Esophagus muscularis mucosa (tissue), 4 donors: ENCODE measurements at regions not wholly inside any gene's neighbourhood (a gene's known extent, or its start where the extent isn't known, plus 50 kb on each side); places are given as distances from the start of the nearest gene placed in this dataset.

Experiments used
- DNase-seq: peaks from one replicate; pipeline ENCODE4 v3.0.0-alpha.2; 2017; ENCODE audit errors: extremely low spot score
- H3K27ac ChIP-seq, 4 donors: fragments of 200-600 bp; sonication (generic); replicated peaks in 1 of 4; 1 replicate in 3 of 4; 2 replicates in 1 of 4; pipeline ENCODE4 v1.5.1; 2016 to 2019; ENCODE audit warnings: mild to moderate bottlenecking in 1 of 4
- H3K27me3 ChIP-seq, 4 donors: fragments of 200-600 bp; sonication (generic); one replicate each; pipeline versions ENCODE4 v1.5.1 to v1.6.0; 2016 to 2019
- H3K36me3 ChIP-seq, 4 donors: fragments of 200-600 bp; sonication (generic); one replicate each; pipeline ENCODE4 v1.5.1; 2016 to 2019
- H3K4me1 ChIP-seq, 4 donors: fragments of 200-600 bp; sonication (generic); one replicate each; pipeline ENCODE4 v1.5.1; 2016 to 2019
- H3K4me3 ChIP-seq, 4 donors: fragments of 200-600 bp; sonication (generic); 1 replicate in 2 of 4; 2 replicates in 2 of 4; pipeline ENCODE4 v1.5.1; 2016 to 2019; ENCODE audit warnings: mild to moderate bottlenecking in 4 of 4, moderate library complexity in 1 of 4
- H3K9me3 ChIP-seq, 4 donors: fragments of 200-600 bp; sonication (generic); 1 replicate in 3 of 4; 2 replicates in 1 of 4; pipeline ENCODE4 v1.5.1; 2016 to 2019
- EP300 ChIP-seq: sonication (generic); formaldehyde crosslinking; IDR thresholded peaks from one replicate; pipeline ENCODE4 v1.6.1; 2017; ENCODE audit warnings: antibody characterized with exemption
- POLR2A ChIP-seq: fragments of 450-650 bp; IDR thresholded peaks from one replicate; pipeline ENCODE4 v1.6.1; 2017; ENCODE audit warnings: antibody characterized with exemption, moderate library complexity, mild to moderate bottlenecking, low read depth
- POLR2AphosphoS5 ChIP-seq, 2 donors: sonication (generic); formaldehyde crosslinking; IDR thresholded peaks; one replicate each; pipeline ENCODE4 v1.6.1; 2017; ENCODE audit warnings: antibody characterized with exemption in 2 of 2
- WGBS: methylation state at CpG from one replicate; pipeline ENCODE4 v1.1.5; 2018; 5-methylcytosine and 5-hydroxymethylcytosine counted together
- intact Hi-C: fragments of 100-400 bp; cut with DNase I; formaldehyde crosslinking; loops from one replicate; pipeline ENCODE4 v1.15.1; 2023
- TF ChIP-seq, protein P1 (sequence below), 3 experiments: fragments of 200-600 bp in 2 of 3; fragments of 450-650 bp in 1 of 3; sonication (generic) in 2 of 3; IDR thresholded peaks; one replicate each; pipeline ENCODE4 v1.5.1; 2017 to 2019; ENCODE audit warnings: antibody characterized with exemption in 3 of 3, mild to moderate bottlenecking in 2 of 3, moderate library complexity in 1 of 3

DNA sequence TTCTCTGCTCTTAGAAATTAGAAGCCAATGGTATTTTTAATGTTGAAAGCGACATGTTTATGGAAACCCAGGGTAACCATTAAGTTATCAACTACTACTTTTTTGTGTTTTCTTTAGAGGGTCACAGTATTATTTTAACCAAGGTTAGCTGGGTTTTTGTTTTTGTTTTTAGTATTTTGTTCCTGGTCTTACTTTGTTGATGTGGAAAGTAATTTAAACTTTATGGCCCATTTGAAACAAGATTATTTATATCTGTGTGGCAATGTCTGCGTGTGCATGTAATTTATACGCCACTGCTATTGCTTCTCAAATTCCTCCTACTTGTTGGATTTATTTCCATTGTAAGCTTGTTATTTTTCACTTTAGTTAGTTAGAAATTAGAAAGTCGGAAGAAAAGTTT is 722.1 kb upstream of the NR2F2 start:
- Histone ChIP-seq H3K27me3 (no peaks in the 10 kb centered on the region), H3K4me3 (no peak overlapping the region), H3K36me3 (no peaks in the 10 kb centered on the region), H3K4me1 (peaks cover 0 to 31% (median 18%) of the 10 kb centered on the region in 4 donors), H3K27ac (no peak overlapping the region), H3K9me3 (no peaks in the 10 kb centered on the region)
- TF ChIP-seq EP300 = no peak
- TF ChIP-seq, protein P1, sequence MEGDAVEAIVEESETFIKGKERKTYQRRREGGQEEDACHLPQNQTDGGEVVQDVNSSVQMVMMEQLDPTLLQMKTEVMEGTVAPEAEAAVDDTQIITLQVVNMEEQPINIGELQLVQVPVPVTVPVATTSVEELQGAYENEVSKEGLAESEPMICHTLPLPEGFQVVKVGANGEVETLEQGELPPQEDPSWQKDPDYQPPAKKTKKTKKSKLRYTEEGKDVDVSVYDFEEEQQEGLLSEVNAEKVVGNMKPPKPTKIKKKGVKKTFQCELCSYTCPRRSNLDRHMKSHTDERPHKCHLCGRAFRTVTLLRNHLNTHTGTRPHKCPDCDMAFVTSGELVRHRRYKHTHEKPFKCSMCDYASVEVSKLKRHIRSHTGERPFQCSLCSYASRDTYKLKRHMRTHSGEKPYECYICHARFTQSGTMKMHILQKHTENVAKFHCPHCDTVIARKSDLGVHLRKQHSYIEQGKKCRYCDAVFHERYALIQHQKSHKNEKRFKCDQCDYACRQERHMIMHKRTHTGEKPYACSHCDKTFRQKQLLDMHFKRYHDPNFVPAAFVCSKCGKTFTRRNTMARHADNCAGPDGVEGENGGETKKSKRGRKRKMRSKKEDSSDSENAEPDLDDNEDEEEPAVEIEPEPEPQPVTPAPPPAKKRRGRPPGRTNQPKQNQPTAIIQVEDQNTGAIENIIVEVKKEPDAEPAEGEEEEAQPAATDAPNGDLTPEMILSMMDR (IDR thresholded peaks at IDR 0.05) = no peak
- no peak for TF ChIP-seq POLR2AphosphoS5 (IDR thresholded peaks at IDR 0.05)
- no peak for TF ChIP-seq POLR2A
- intact Hi-C loops = no loop called here
- DNase-seq = no peak
- WGBS = 93% methylated on average over 4 of the region's 4 CpGs

DNA sequence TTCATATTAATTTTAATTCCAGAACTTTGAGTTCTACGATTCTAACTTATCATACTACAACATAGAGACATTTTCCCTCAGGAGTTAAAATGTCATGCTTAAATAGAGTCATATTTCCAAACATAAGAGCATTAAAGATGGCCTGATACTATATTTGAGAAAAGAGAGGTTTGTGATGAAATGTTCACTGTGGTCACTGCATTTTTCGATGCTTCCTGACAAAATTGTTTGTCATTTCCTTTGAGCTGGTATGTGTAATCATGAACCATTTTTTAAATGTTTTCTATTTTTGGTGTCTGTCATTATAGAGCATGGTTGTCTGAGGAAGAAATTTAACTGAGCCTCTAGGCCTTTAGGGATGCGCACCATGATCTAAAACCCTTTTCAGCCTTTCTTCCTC is 721.4 kb upstream of the NR2F2 start:
- H3K27ac ChIP-seq = no peak overlapping the region
- intact Hi-C loops = no loop called here
- no peak overlapping the region for H3K4me3 ChIP-seq
- H3K9me3 ChIP-seq = no peaks in the 10 kb centered on the region
- peaks cover 0 to 25% (median 13%) of the 10 kb centered on the region in 4 donors for H3K4me1 ChIP-seq
- TF ChIP-seq, protein P1 (IDR thresholded peaks at IDR 0.05) = no peak
- TF ChIP-seq POLR2A = no peak
- no peak for TF ChIP-seq POLR2AphosphoS5 (IDR thresholded peaks at IDR 0.05)
- TF ChIP-seq EP300 = no peak
- DNase-seq = no peak
- 80% methylated on average over 3 of the region's 3 CpGs for WGBS
- no peaks in the 10 kb centered on the region for H3K36me3 ChIP-seq
- H3K27me3 ChIP-seq = no peaks in the 10 kb centered on the region

DNA sequence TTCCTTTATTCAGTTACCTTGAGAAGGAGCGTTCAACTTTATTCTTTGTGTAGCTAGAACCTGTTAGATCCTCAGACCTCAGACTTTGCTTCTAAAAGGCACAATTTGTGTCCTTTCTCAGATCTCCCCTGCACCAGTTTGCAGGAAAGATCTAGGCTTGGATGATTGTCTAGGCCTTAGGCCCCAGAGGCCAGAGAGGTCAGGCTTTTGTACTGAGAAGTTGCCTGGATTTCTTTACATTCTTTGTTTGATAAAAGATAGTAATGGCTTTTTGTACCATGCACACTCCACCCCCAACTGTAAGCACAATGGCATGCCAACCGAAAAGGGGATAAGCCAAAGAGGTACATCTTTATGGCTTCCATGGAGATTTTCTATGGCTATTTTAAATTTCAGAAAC is 719.6 kb upstream of the NR2F2 start:
- DNase-seq = no peak
- Histone ChIP-seq H3K27me3 (no peaks in the 10 kb centered on the region), H3K27ac (no peak overlapping the region), H3K9me3 (no peaks in the 10 kb centered on the region), H3K36me3 (no peaks in the 10 kb centered on the region), H3K4me3 (no peak overlapping the region), H3K4me1 (peaks cover 0 to 23% (median 13%) of the 10 kb centered on the region in 4 donors)
- TF ChIP-seq POLR2AphosphoS5 (IDR thresholded peaks at IDR 0.05) = no peak
- TF ChIP-seq, protein P1 (IDR thresholded peaks at IDR 0.05) = no peak
- no peak for TF ChIP-seq POLR2A
- no peak for TF ChIP-seq EP300
- WGBS = 88% methylated on average over 2 of the region's 2 CpGs
- intact Hi-C loops = no loop called here

DNA sequence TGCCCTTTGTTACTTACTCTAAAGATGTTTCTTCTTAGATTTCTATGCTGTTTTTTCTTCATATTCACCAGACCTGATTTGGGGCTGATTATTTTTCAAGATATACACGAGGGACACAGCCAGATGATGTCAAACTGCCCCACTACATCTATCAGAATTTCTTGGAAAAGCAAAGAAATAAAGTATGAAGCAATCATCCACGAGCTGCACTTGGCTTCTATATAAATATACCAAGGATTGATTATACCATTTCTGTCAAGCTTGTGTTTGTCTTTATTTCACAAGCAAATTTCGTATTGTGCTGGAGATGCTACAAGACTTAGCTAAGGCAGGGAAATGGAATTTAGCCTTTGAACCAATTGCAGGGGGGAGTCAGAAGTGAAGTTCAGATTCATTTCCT is 715.1 kb upstream of the NR2F2 start:
- no peaks in the 10 kb centered on the region for H3K36me3 ChIP-seq
- H3K4me1 ChIP-seq = peaks cover 0 to 28% (median 19%) of the 10 kb centered on the region in 4 donors
- intact Hi-C loops = no loop called here
- DNase-seq = no peak
- no peaks in the 10 kb centered on the region for H3K27me3 ChIP-seq
- H3K4me3 ChIP-seq = no peak overlapping the region
- H3K27ac ChIP-seq = peak overlapping the region in 1 of 4 donors; percentile 36
- 43% methylated on average over 3 of the region's 3 CpGs for WGBS
- H3K9me3 ChIP-seq = no peaks in the 10 kb centered on the region
- TF ChIP-seq EP300 = no peak

DNA sequence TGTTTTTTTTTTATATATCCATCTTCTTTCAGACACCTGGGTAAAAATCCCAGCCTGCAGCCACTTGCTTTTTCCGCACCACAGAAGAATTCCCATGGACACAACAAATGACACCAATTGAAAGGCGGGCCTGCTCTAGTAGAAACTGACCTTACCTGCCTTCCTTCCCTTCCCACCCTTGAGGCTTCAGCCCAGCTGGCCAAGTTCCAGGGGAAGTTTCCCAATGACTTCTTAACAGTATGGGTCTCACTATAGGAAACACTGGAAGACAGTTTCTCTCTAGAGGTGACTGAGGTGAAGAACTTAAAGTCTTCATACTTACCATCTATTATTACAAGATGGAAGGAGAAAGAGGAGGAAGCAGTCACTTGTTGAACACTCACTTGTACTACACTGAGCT is 714.2 kb upstream of the NR2F2 start:
- no peak for TF ChIP-seq EP300
- TF ChIP-seq, protein P1 (IDR thresholded peaks at IDR 0.05) = no peak
- TF ChIP-seq POLR2A = no peak
- no peak for TF ChIP-seq POLR2AphosphoS5 (IDR thresholded peaks at IDR 0.05)
- H3K9me3 ChIP-seq = no peaks in the 10 kb centered on the region
- no peaks in the 10 kb centered on the region for H3K27me3 ChIP-seq
- H3K4me1 ChIP-seq = peaks cover 0 to 34% (median 25%) of the 10 kb centered on the region in 4 donors
- DNase-seq = no peak
- intact Hi-C loops = no loop called here
- no peak overlapping the region for H3K4me3 ChIP-seq
- WGBS = 92% methylated on average over 2 of the region's 2 CpGs
- H3K27ac ChIP-seq = no peak overlapping the region
- no peaks in the 10 kb centered on the region for H3K36me3 ChIP-seq
